Fibroblast of pulmonary artery (primary cell): ENCODE measurements at regions not wholly inside any gene's neighbourhood (a gene's known extent, or its start where the extent isn't known, plus 50 kb on each side); places are given as distances from the start of the nearest gene placed in this dataset.
"Not testable (repeated sequence)": the region's sequence is repeated elsewhere in the genome, so short reads cannot be mapped to it uniquely, and the experiment has no call there.

Experiments
- DNase-seq: peaks from one replicate; pipeline ENCODE4 v3.0.0-alpha.2; 2010; ENCODE audit warnings: low read depth
- H3K4me3 ChIP-seq: replicated peaks from 2 replicates; pipeline ENCODE4 v1.5.1; 2011; ENCODE audit warnings: low read depth, mild to moderate bottlenecking, control low read depth, low read length, moderate library complexity
- TF ChIP-seq, protein P1 (sequence below): IDR thresholded peaks from 2 replicates; pipeline ENCODE4 v1.5.1; 2011; ENCODE audit warnings: mild to moderate bottlenecking, control low read depth, low read length, inconsistent platforms; ENCODE audit errors: missing control alignments

GRCh38 chr17:52410781-52411180, 252.3 kb upstream of the CA10 start:
- no peak for DNase-seq
- no peak overlapping the region for H3K4me3 ChIP-seq
- TF ChIP-seq, protein P1, sequence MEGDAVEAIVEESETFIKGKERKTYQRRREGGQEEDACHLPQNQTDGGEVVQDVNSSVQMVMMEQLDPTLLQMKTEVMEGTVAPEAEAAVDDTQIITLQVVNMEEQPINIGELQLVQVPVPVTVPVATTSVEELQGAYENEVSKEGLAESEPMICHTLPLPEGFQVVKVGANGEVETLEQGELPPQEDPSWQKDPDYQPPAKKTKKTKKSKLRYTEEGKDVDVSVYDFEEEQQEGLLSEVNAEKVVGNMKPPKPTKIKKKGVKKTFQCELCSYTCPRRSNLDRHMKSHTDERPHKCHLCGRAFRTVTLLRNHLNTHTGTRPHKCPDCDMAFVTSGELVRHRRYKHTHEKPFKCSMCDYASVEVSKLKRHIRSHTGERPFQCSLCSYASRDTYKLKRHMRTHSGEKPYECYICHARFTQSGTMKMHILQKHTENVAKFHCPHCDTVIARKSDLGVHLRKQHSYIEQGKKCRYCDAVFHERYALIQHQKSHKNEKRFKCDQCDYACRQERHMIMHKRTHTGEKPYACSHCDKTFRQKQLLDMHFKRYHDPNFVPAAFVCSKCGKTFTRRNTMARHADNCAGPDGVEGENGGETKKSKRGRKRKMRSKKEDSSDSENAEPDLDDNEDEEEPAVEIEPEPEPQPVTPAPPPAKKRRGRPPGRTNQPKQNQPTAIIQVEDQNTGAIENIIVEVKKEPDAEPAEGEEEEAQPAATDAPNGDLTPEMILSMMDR: no peak

GRCh38 chr17:52409222-52409621, 250.7 kb upstream of the CA10 start:
- not testable (repeated sequence) for H3K4me3 ChIP-seq

DNA sequence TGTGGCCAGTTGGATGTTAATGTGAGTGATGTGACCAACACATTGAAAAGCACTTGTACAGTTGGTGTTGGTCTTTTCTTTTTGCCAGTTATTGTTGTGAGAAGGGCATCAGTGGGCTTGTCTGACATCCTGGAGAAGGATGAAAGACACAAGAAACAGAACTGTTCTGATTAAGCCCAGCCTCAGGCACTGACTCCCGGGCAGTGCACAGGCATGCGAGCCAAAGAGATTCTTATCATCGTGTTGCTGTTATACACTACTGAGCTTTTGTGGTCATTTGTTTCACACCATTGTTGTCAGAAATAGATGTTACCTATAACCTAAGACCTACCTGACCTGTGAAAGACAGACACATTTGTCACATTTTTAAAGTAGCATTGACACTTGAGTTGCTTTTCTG, 236.8 kb upstream of the CA10 start:
- no peak for DNase-seq
- no peak overlapping the region for H3K4me3 ChIP-seq
- TF ChIP-seq, protein P1: no peak

More at GRCh38 chr17:52409222-52409621, 250.7 kb upstream of the CA10 start:
- DNase-seq: not testable (repeated sequence)

- TF ChIP-seq, protein P1: no peak
- DNase-seq: no peak
- H3K4me3 ChIP-seq: no peak overlapping the region
Observed at GRCh38 chr17:52390422-52390821, 231.9 kb upstream of the CA10 start.

GRCh38 chr17:52389632-52390031, 231.1 kb upstream of the CA10 start:
- H3K4me3 ChIP-seq: no peak overlapping the region
- TF ChIP-seq, protein P1: no peak
- no peak for DNase-seq

- TF ChIP-seq, protein P1: no peak
- no peak overlapping the region for H3K4me3 ChIP-seq
- DNase-seq: no peak
Observed at GRCh38 chr17:52388941-52389340, 230.4 kb upstream of the CA10 start.

DNA sequence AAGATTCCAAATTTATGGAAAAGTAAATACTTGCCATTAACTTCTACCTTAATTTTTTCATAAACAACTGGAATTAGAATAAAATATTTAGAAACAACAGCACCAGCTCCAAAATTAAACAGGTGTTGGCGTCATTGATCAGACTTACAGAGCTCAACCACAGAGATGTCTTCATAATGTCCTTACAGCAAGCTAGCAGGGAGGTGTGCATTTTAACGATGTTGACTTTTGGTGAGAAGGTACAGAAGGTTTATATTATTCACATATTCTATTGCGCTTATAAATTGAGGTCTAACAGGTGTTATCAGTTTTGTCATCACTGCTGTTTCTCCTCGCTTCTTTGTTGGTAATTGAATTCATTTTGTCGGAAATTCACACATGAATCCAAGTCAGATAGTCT, 226.2 kb upstream of the CA10 start:
- no peak for DNase-seq
- no peak overlapping the region for H3K4me3 ChIP-seq
- TF ChIP-seq, protein P1: no peak
